ENCODE measurements at regions not wholly inside any gene's neighbourhood (a gene's known extent, or its start where the extent isn't known, plus 50 kb on each side); places are given as distances from the start of the nearest gene placed in this dataset.

GRCh38 chr1:30446508-30446907, 276.9 kb downstream of the MATN1 start:
- no peak for TF ChIP-seq EZH2phosphoT487 (IDR thresholded peaks at IDR 0.05; ENCODE audit: borderline replicate concordance)
- TF ChIP-seq, protein P1, sequence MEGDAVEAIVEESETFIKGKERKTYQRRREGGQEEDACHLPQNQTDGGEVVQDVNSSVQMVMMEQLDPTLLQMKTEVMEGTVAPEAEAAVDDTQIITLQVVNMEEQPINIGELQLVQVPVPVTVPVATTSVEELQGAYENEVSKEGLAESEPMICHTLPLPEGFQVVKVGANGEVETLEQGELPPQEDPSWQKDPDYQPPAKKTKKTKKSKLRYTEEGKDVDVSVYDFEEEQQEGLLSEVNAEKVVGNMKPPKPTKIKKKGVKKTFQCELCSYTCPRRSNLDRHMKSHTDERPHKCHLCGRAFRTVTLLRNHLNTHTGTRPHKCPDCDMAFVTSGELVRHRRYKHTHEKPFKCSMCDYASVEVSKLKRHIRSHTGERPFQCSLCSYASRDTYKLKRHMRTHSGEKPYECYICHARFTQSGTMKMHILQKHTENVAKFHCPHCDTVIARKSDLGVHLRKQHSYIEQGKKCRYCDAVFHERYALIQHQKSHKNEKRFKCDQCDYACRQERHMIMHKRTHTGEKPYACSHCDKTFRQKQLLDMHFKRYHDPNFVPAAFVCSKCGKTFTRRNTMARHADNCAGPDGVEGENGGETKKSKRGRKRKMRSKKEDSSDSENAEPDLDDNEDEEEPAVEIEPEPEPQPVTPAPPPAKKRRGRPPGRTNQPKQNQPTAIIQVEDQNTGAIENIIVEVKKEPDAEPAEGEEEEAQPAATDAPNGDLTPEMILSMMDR (conservative IDR thresholded peaks at IDR 0.05; ENCODE audit: low read length) = no peak
